ENCODE measurements at regions not wholly inside any gene's neighbourhood (a gene's known extent, or its start where the extent isn't known, plus 50 kb on each side); places are given as distances from the start of the nearest gene placed in this dataset.

DNA sequence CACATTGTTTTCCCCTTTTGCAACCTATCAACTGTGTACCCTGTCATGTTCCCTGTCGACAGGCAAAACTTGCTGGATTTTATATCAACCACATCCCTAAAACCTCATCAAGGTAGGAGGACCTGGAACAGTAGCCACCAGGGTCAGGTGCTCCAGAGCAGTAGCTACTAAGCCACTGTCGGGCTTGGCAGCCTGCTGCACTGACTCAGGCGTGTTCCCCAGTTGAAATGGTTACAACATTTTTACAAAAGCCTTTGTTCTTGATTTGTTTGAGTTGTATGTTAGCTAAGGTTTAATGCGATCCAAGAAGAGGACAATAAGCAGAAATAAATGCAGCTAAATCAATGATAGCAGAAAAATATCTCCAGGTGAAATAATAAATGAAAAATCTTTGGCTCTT is 407.4 kb upstream of the TLE4 start:
- Histone ChIP-seq H3K9ac (ENCODE audit: low read depth, low read length) (no peak overlapping the region), H3K27ac (ENCODE audit: low read depth, low read length) (no peak overlapping the region), H3K4me1 (ENCODE audit: control insufficient read depth, insufficient read depth, low read length) (no peaks in the 10 kb centered on the region), H3K36me3 (ENCODE audit: control insufficient read depth, insufficient read depth, low read length) (no peaks in the 10 kb centered on the region), H3K27me3 (ENCODE audit: control insufficient read depth, insufficient read depth, low read length) (no peaks in the 10 kb centered on the region), H3K9me3 (ENCODE audit: control insufficient read depth, insufficient read depth, low read length) (no peaks in the 10 kb centered on the region), H3K4me3 (ENCODE audit: low read depth, low read length) (no peak overlapping the region)

- Histone ChIP-seq H3K4me1 (ENCODE audit: control insufficient read depth, insufficient read depth, low read length) (no peaks in the 10 kb centered on the region), H3K27me3 (ENCODE audit: control insufficient read depth, insufficient read depth, low read length) (no peaks in the 10 kb centered on the region), H3K27ac (ENCODE audit: low read depth, low read length) (no peak overlapping the region), H3K36me3 (ENCODE audit: control insufficient read depth, insufficient read depth, low read length) (no peaks in the 10 kb centered on the region), H3K9me3 (ENCODE audit: control insufficient read depth, insufficient read depth, low read length) (no peaks in the 10 kb centered on the region), H3K4me3 (ENCODE audit: low read depth, low read length) (no peak overlapping the region), H3K9ac (ENCODE audit: low read depth, low read length) (no peak overlapping the region)
Observed at GRCh38 chr9:79165020-79165780, 406.6 kb upstream of the TLE4 start.

- no peaks in the 10 kb centered on the region for H3K4me1 ChIP-seq (ENCODE audit: control insufficient read depth, insufficient read depth, low read length)
- no peaks in the 10 kb centered on the region for H3K36me3 ChIP-seq (ENCODE audit: control insufficient read depth, insufficient read depth, low read length)
- H3K27ac ChIP-seq (ENCODE audit: low read depth, low read length) = no peak overlapping the region
Observed at GRCh38 chr9:79166005-79166404, 405.8 kb upstream of the TLE4 start.

GRCh38 chr9:79170643-79171042 is 401.1 kb upstream of the TLE4 start:
- H3K4me1 ChIP-seq (ENCODE audit: control insufficient read depth, insufficient read depth, low read length) = no peaks in the 10 kb centered on the region
- no peak overlapping the region for H3K27ac ChIP-seq (ENCODE audit: low read depth, low read length)
- no peaks in the 10 kb centered on the region for H3K9me3 ChIP-seq (ENCODE audit: control insufficient read depth, insufficient read depth, low read length)
- H3K36me3 ChIP-seq (ENCODE audit: control insufficient read depth, insufficient read depth, low read length) = no peaks in the 10 kb centered on the region
- H3K4me3 ChIP-seq (ENCODE audit: low read depth, low read length) = no peak overlapping the region
- H3K27me3 ChIP-seq (ENCODE audit: control insufficient read depth, insufficient read depth, low read length) = no peaks in the 10 kb centered on the region
- no peak overlapping the region for H3K9ac ChIP-seq (ENCODE audit: low read depth, low read length)

More at GRCh38 chr9:79166005-79166404, 405.8 kb upstream of the TLE4 start:
- H3K9ac ChIP-seq (ENCODE audit: low read depth, low read length) = no peak overlapping the region
- no peak overlapping the region for H3K4me3 ChIP-seq (ENCODE audit: low read depth, low read length)
- H3K9me3 ChIP-seq (ENCODE audit: control insufficient read depth, insufficient read depth, low read length) = no peaks in the 10 kb centered on the region
- no peaks in the 10 kb centered on the region for H3K27me3 ChIP-seq (ENCODE audit: control insufficient read depth, insufficient read depth, low read length)

DNA sequence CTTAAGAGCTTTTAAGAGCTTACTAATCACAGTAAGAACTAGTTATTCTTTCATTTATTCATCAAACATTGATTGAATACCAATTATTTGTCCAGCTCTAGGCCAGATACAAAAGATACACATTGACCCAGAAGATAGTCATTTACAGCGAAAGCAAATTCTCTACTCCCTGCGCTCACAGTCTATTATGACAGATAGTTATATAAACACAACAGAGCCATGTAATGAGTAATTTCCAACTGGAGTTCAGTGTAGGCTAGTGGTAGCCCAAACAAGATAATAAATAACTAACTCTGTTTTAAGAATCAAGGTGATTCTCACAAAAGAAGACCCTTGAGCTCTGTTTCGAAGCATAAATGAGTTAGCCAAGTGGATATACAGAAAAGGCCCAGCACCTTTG is 397.8 kb upstream of the TLE4 start:
- Histone ChIP-seq H3K9me3 (ENCODE audit: control insufficient read depth, insufficient read depth, low read length) (no peaks in the 10 kb centered on the region), H3K4me1 (ENCODE audit: control insufficient read depth, insufficient read depth, low read length) (no peaks in the 10 kb centered on the region), H3K27me3 (ENCODE audit: control insufficient read depth, insufficient read depth, low read length) (no peaks in the 10 kb centered on the region), H3K27ac (ENCODE audit: low read depth, low read length) (no peak overlapping the region), H3K9ac (ENCODE audit: low read depth, low read length) (no peak overlapping the region), H3K36me3 (ENCODE audit: control insufficient read depth, insufficient read depth, low read length) (no peaks in the 10 kb centered on the region), H3K4me3 (ENCODE audit: low read depth, low read length) (no peak overlapping the region)

- no peaks in the 10 kb centered on the region for H3K36me3 ChIP-seq (ENCODE audit: control insufficient read depth, insufficient read depth, low read length)
- no peaks in the 10 kb centered on the region for H3K9me3 ChIP-seq (ENCODE audit: control insufficient read depth, insufficient read depth, low read length)
- no peak overlapping the region for H3K27ac ChIP-seq (ENCODE audit: low read depth, low read length)
- H3K4me1 ChIP-seq (ENCODE audit: control insufficient read depth, insufficient read depth, low read length) = no peaks in the 10 kb centered on the region
- no peak overlapping the region for H3K4me3 ChIP-seq (ENCODE audit: low read depth, low read length)
- no peaks in the 10 kb centered on the region for H3K27me3 ChIP-seq (ENCODE audit: control insufficient read depth, insufficient read depth, low read length)
- H3K9ac ChIP-seq (ENCODE audit: low read depth, low read length) = no peak overlapping the region
Observed at GRCh38 chr9:79176014-79176697, 395.6 kb upstream of the TLE4 start.

- Histone ChIP-seq H3K4me3 (ENCODE audit: low read depth, low read length) (no peak overlapping the region), H3K36me3 (ENCODE audit: control insufficient read depth, insufficient read depth, low read length) (no peaks in the 10 kb centered on the region), H3K9ac (ENCODE audit: low read depth, low read length) (no peak overlapping the region), H3K4me1 (ENCODE audit: control insufficient read depth, insufficient read depth, low read length) (no peaks in the 10 kb centered on the region), H3K9me3 (ENCODE audit: control insufficient read depth, insufficient read depth, low read length) (peaks cover 6% of the 10 kb centered on the region; the same call in 1 of the 2 replicates), H3K27ac (ENCODE audit: low read depth, low read length) (no peak overlapping the region), H3K27me3 (ENCODE audit: control insufficient read depth, insufficient read depth, low read length) (no peaks in the 10 kb centered on the region)
Observed at GRCh38 chr9:79184831-79185230, 386.9 kb upstream of the TLE4 start.

DNA sequence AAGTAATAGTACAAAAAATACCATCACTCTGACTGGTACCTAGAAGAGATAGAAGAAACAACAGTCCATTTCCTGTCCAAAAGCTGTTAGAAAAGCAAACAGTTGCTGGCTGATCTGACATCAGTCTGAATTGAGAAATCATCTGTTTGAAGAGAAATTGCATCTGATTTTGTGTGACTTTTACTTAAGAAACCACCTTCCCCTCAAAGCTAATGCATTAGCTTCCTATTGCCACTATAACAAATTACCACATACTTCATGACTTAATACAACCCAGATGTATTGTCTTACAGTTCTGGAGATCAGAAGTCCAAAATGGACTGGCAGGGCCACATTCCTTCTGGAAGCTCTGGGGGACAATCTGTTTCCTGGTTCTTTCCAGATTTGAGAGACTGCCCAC is 385.9 kb upstream of the TLE4 start:
- H3K9ac ChIP-seq (ENCODE audit: low read depth, low read length) = no peak overlapping the region
- H3K27me3 ChIP-seq (ENCODE audit: control insufficient read depth, insufficient read depth, low read length) = no peaks in the 10 kb centered on the region
- no peak overlapping the region for H3K4me3 ChIP-seq (ENCODE audit: low read depth, low read length)
- no peaks in the 10 kb centered on the region for H3K4me1 ChIP-seq (ENCODE audit: control insufficient read depth, insufficient read depth, low read length)
- no peak overlapping the region for H3K27ac ChIP-seq (ENCODE audit: low read depth, low read length)
- H3K9me3 ChIP-seq (ENCODE audit: control insufficient read depth, insufficient read depth, low read length) = peaks cover 6% of the 10 kb centered on the region; the same call in 1 of the 2 replicates
- no peaks in the 10 kb centered on the region for H3K36me3 ChIP-seq (ENCODE audit: control insufficient read depth, insufficient read depth, low read length)

GRCh38 chr9:79189511-79189924 is 382.2 kb upstream of the TLE4 start:
- 0 out of 2 replicates have a peak, but pooled peaks cover 3% of the 10 kb centered on the region for H3K9me3 ChIP-seq (ENCODE audit: control insufficient read depth, insufficient read depth, low read length)
- H3K4me3 ChIP-seq (ENCODE audit: low read depth, low read length) = no peak overlapping the region
- H3K9ac ChIP-seq (ENCODE audit: low read depth, low read length) = no peak overlapping the region
- no peaks in the 10 kb centered on the region for H3K27me3 ChIP-seq (ENCODE audit: control insufficient read depth, insufficient read depth, low read length)
- H3K27ac ChIP-seq (ENCODE audit: low read depth, low read length) = no peak overlapping the region
- H3K36me3 ChIP-seq (ENCODE audit: control insufficient read depth, insufficient read depth, low read length) = no peaks in the 10 kb centered on the region
- no peaks in the 10 kb centered on the region for H3K4me1 ChIP-seq (ENCODE audit: control insufficient read depth, insufficient read depth, low read length)

DNA sequence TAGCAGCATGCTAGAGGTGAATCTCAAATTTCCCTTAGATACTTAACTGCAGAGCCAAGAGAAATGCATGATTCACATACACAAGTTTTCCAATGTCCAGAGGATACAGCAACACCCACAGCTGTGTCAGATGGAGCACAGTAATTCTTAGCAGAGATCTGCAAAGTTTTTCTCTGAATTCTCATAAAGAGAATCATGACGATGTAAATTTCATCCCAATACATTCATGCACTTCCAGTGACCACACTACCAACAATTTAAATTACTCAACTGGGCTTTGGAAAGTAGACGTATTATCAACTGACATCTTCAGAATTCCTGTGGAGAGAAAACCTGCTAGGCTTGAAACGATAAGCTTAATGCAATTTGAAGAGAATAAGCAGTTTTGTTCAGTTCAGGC is 378.8 kb upstream of the TLE4 start:
- no peaks in the 10 kb centered on the region for H3K36me3 ChIP-seq (ENCODE audit: control insufficient read depth, insufficient read depth, low read length)
- no peak overlapping the region for H3K4me3 ChIP-seq (ENCODE audit: low read depth, low read length)
- no peaks in the 10 kb centered on the region for H3K9me3 ChIP-seq (ENCODE audit: control insufficient read depth, insufficient read depth, low read length)
- H3K27me3 ChIP-seq (ENCODE audit: control insufficient read depth, insufficient read depth, low read length) = no peaks in the 10 kb centered on the region
- H3K4me1 ChIP-seq (ENCODE audit: control insufficient read depth, insufficient read depth, low read length) = no peaks in the 10 kb centered on the region
- no peak overlapping the region for H3K27ac ChIP-seq (ENCODE audit: low read depth, low read length)
- no peak overlapping the region for H3K9ac ChIP-seq (ENCODE audit: low read depth, low read length)

DNA sequence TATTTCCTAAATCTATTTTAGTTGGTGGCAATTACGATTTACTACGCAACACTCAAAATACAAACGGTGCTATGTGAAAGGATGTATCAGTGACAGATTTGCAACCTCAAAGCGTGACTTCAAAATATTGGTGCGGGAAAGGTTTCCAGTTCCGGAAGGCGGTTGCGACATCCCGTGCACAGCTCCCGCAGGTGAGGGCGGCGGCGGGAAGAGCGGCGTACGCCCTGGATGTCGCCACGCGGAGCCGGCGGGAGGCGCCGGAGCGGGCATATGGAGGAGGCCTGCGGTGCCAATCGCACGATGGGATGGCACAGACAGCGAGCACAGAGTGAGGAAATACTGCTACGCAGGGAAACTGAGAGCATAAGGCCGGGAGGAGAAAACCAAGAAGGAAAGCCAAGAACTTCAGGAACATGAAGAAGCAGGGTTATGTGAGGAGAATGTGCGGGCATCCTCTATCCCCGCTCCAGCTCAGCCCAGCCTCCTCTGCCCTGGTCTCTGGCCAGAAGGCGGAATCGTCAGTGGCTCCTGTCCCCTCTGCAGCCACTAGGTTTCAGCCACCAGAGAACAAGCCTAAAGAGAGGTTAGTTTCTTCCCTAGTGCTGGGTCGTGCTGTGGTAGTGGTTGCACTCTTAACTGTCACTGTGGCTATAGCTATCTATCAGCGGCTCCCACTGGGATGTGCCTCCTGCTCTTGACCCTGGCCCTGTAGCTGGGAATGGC is 378.1 kb upstream of the TLE4 start:
- H3K36me3 ChIP-seq (ENCODE audit: control insufficient read depth, insufficient read depth, low read length) = no peaks in the 10 kb centered on the region
- H3K4me3 ChIP-seq (ENCODE audit: low read depth, low read length) = no peak overlapping the region
- H3K9me3 ChIP-seq (ENCODE audit: control insufficient read depth, insufficient read depth, low read length) = no peaks in the 10 kb centered on the region
- no peaks in the 10 kb centered on the region for H3K27me3 ChIP-seq (ENCODE audit: control insufficient read depth, insufficient read depth, low read length)
- H3K9ac ChIP-seq (ENCODE audit: low read depth, low read length) = no peak overlapping the region
- no peaks in the 10 kb centered on the region for H3K4me1 ChIP-seq (ENCODE audit: control insufficient read depth, insufficient read depth, low read length)
- no peak overlapping the region for H3K27ac ChIP-seq (ENCODE audit: low read depth, low read length)

All from HUES48 (cell line).